ENCODE measurements at regions not wholly inside any gene's neighbourhood (a gene's known extent, or its start where the extent isn't known, plus 50 kb on each side); places are given as distances from the start of the nearest gene placed in this dataset.

GRCh38 chr6:169896826-169897456, 145.5 kb downstream of the ERMARD start:
- intact Hi-C loops (cut with DNase I; ENCODE audit: low total_unique reads), result no loop called here
- Histone ChIP-seq H3K9me3 (no peaks in the 10 kb centered on the region), H3K36me3 (no peaks in the 10 kb centered on the region), H3K27me3 (no peaks in the 10 kb centered on the region), H3K27ac (no peak overlapping the region), H3K4me3 (no peak overlapping the region), H3K4me1 (no peaks in the 10 kb centered on the region)
- DNase-seq, result no peak
- TF ChIP-seq CTCF (IDR thresholded peaks at IDR 0.05) (no peak), POLR2A (IDR thresholded peaks at IDR 0.05) (no peak)

GRCh38 chr6:169895926-169896761, 144.7 kb downstream of the ERMARD start:
- Histone ChIP-seq H3K9me3 (no peaks in the 10 kb centered on the region), H3K36me3 (no peaks in the 10 kb centered on the region), H3K27me3 (no peaks in the 10 kb centered on the region), H3K4me3 (no peak overlapping the region), H3K27ac (no peak overlapping the region), H3K4me1 (no peaks in the 10 kb centered on the region)
- intact Hi-C loops (cut with DNase I; ENCODE audit: low total_unique reads), result no loop called here
- DNase-seq, result no peak
- TF ChIP-seq POLR2A (IDR thresholded peaks at IDR 0.05) (no peak), CTCF (IDR thresholded peaks at IDR 0.05) (no peak)

- H3K27ac ChIP-seq, result no peak overlapping the region
- no peak for DNase-seq
- TF ChIP-seq CTCF (IDR thresholded peaks at IDR 0.05), result no peak
- TF ChIP-seq POLR2A (IDR thresholded peaks at IDR 0.05), result no peak
- intact Hi-C loops (cut with DNase I; ENCODE audit: low total_unique reads), result no loop called here
- H3K4me1 ChIP-seq, result no peaks in the 10 kb centered on the region
- no peak overlapping the region for H3K4me3 ChIP-seq
- H3K9me3 ChIP-seq, result no peaks in the 10 kb centered on the region
- no peaks in the 10 kb centered on the region for H3K36me3 ChIP-seq
- H3K27me3 ChIP-seq, result no peaks in the 10 kb centered on the region
Observed at GRCh38 chr6:169895000-169895759, 143.8 kb downstream of the ERMARD start.

- Histone ChIP-seq H3K27me3 (no peaks in the 10 kb centered on the region), H3K4me1 (no peaks in the 10 kb centered on the region), H3K27ac (no peak overlapping the region), H3K4me3 (no peak overlapping the region), H3K36me3 (no peaks in the 10 kb centered on the region), H3K9me3 (no peaks in the 10 kb centered on the region)
- TF ChIP-seq POLR2A (IDR thresholded peaks at IDR 0.05) (no peak), CTCF (IDR thresholded peaks at IDR 0.05) (no peak)
- intact Hi-C loops (cut with DNase I; ENCODE audit: low total_unique reads), result no loop called here
- no peak for DNase-seq
Observed at GRCh38 chr6:169894377-169894960, 143.0 kb downstream of the ERMARD start.
